ENCODE measurements at regions not wholly inside any gene's neighbourhood (a gene's known extent, or its start where the extent isn't known, plus 50 kb on each side); places are given as distances from the start of the nearest gene placed in this dataset.

- no peak for TF ChIP-seq NANOG (IDR thresholded peaks at IDR 0.05; ENCODE audit: insufficient read depth, low read depth, low read length, poor library complexity, severe bottlenecking)
- TF ChIP-seq KDM4A (IDR thresholded peaks at IDR 0.05; ENCODE audit: low read depth, low read length, severe bottlenecking) = no peak
Observed at GRCh38 chr10:88219753-88220152, 356.3 kb downstream of the PTEN start (continued).

All from H1 (cell line).